ENCODE measurements at regions not wholly inside any gene's neighbourhood (a gene's known extent, or its start where the extent isn't known, plus 50 kb on each side); places are given as distances from the start of the nearest gene placed in this dataset.

- TF ChIP-seq CTCF (IDR thresholded peaks at IDR 0.05; ENCODE audit: poor library complexity, severe bottlenecking) (no peak), POLR2AphosphoS5 (IDR thresholded peaks at IDR 0.05) (no peak)
These were observed 129.0 kb upstream of the SEL1L start for GRCh38 chr14:81662570-81663197.
